ENCODE measurements at regions not wholly inside any gene's neighbourhood (a gene's known extent, or its start where the extent isn't known, plus 50 kb on each side); places are given as distances from the start of the nearest gene placed in this dataset.

DNA sequence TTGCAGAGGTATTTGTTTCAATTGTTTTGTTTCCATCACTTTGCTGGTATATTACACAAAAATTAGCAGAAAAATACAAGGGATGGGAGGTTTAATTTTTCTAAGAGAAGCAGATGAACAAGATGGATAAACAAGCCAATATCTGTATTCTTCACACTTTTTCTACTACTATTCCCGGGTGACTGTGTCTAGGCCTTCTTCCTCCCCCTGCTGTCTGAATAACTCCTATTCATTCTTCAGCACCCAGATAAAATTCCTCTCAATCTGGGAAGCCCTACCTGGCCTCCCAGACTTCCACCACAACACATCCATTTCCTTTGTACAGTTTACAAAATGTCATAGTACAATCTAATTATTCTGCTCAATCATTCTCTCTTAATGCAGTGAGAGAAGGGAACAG lies 666.6 kb upstream of the TENM4 start:
- H3K27ac ChIP-seq (ENCODE audit: insufficient read depth, low read depth, low read length) = no peak overlapping the region
- FAIRE-seq = no peak
- no peak overlapping the region for H3K4me2 ChIP-seq (ENCODE audit: insufficient read depth, low read length)
- H3K9me3 ChIP-seq (replicated peaks; ENCODE audit: control insufficient read depth, insufficient read depth, low read length) = no peaks in the 10 kb centered on the region
- POLR2A ChIA-PET = no interaction called here
- CTCF ChIA-PET = no interaction called here
- no peaks in the 10 kb centered on the region for H3K27me3 ChIP-seq (ENCODE audit: control insufficient read depth in 2 of 2, insufficient read depth in 2 of 2, low read length in 2 of 2)
- H3K9ac ChIP-seq (replicated peaks; ENCODE audit: extremely low read depth, insufficient read depth, low read length) = no peak overlapping the region
- no TSS peak for BruUV-seq (replicated peaks)
- no peak overlapping the region for H3K4me3 ChIP-seq (replicated peaks in 1 of 3; ENCODE audit: insufficient read depth in 1 of 3, low read depth in 1 of 3, low read length in 3 of 3)
- no peaks in the 10 kb centered on the region for H3K79me2 ChIP-seq (ENCODE audit: control insufficient read depth, insufficient read depth, low read length)
- no peak overlapping the region for H2AFZ ChIP-seq (ENCODE audit: low read depth, low read length)
- TF ChIP-seq FOS (IDR thresholded peaks at IDR 0.05; ENCODE audit: borderline replicate concordance, insufficient read depth, low read length) (no peak), POLR2AphosphoS5 (IDR thresholded peaks at IDR 0.05; ENCODE audit: insufficient read depth, low read depth, low read length) (no peak), EZH2 (IDR thresholded peaks at IDR 0.05; ENCODE audit: borderline replicate concordance, low read depth, low read length, severe bottlenecking) (no peak), POLR2A (IDR thresholded peaks at IDR 0.05; ENCODE audit: low read depth, low read length) (no peak), GATA2 (IDR thresholded peaks at IDR 0.05; ENCODE audit: insufficient read depth, insufficient read length, low read depth, low read length) (no peak), MYC (IDR thresholded peaks at IDR 0.05; ENCODE audit: low read depth, low read length) (no peak), JUN (IDR thresholded peaks at IDR 0.05; ENCODE audit: borderline replicate concordance, insufficient read depth, insufficient read length, low read depth) (no peak)
- TF ChIP-seq, protein P1, sequence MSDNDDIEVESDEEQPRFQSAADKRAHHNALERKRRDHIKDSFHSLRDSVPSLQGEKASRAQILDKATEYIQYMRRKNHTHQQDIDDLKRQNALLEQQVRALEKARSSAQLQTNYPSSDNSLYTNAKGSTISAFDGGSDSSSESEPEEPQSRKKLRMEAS (IDR thresholded peaks at IDR 0.05; ENCODE audit: insufficient read depth, insufficient read length) = no peak
- TF ChIP-seq, protein P2, sequence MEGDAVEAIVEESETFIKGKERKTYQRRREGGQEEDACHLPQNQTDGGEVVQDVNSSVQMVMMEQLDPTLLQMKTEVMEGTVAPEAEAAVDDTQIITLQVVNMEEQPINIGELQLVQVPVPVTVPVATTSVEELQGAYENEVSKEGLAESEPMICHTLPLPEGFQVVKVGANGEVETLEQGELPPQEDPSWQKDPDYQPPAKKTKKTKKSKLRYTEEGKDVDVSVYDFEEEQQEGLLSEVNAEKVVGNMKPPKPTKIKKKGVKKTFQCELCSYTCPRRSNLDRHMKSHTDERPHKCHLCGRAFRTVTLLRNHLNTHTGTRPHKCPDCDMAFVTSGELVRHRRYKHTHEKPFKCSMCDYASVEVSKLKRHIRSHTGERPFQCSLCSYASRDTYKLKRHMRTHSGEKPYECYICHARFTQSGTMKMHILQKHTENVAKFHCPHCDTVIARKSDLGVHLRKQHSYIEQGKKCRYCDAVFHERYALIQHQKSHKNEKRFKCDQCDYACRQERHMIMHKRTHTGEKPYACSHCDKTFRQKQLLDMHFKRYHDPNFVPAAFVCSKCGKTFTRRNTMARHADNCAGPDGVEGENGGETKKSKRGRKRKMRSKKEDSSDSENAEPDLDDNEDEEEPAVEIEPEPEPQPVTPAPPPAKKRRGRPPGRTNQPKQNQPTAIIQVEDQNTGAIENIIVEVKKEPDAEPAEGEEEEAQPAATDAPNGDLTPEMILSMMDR (IDR thresholded peaks at IDR 0.05; ENCODE audit: extremely low read depth in 1 of 2, insufficient read depth in 1 of 2, low read depth in 1 of 2, low read length in 2 of 2) = no peak
- intact Hi-C loops (cut with micrococcal nuclease) (no loop called here), dilution Hi-C loops (cut with MboI; ENCODE audit: extremely low pct_ligation_motif_present, low sequenced_read_pairs) (no loop called here)
- H3K4me1 ChIP-seq (ENCODE audit: control insufficient read depth, extremely low read depth, insufficient read depth, low read length) = no peaks in the 10 kb centered on the region
- no peaks in the 10 kb centered on the region for H3K9me1 ChIP-seq (replicated peaks; ENCODE audit: control insufficient read depth, extremely low read depth, insufficient read depth, low read length)
- no peaks in the 10 kb centered on the region for H3K36me3 ChIP-seq (ENCODE audit: control insufficient read depth in 2 of 2, extremely low read depth in 1 of 2, insufficient read depth in 2 of 2, low read length in 2 of 2)
- DNase-seq (ENCODE audit: low read depth, low spot score) = no peak
- no peaks in the 10 kb centered on the region for H4K20me1 ChIP-seq (replicated peaks; ENCODE audit: control insufficient read depth, extremely low read depth, insufficient read depth, low read length)
